NCI-H2107 treated with DMSO at 0.1 percent for 48 hours (cell line): ENCODE measurements at regions not wholly inside any gene's neighbourhood (a gene's known extent, or its start where the extent isn't known, plus 50 kb on each side); places are given as distances from the start of the nearest gene placed in this dataset.

Experiments
- DNase-seq: peaks from one replicate; lab custom pipeline; 2025; ENCODE audit not compliant: unreplicated experiment; lab: John Stamatoyannopoulos, UW

DNA sequence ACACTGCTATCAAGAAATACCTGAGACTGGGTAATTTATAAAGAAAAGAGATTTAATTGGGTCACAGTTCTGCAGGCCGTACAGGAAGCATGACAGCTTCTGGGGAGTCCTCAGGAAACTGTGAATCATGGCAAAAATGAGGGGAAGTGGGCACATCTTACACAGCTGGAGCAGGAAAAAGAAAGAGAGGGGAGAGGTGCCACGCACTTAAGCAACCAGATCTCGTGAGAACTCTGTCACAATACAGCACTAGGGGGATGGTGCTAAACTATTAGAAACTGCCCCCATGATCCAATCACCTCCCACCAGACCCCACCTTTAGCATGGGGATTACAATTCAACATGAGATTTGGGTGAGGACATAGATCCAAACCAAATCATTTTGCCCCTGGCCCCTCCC is 105.5 kb upstream of the CPLX2 start:
- DNase-seq: no peak

GRCh38 chr5:175766963-175767362 is 104.4 kb upstream of the CPLX2 start:
- DNase-seq: no peak

GRCh38 chr5:175772747-175773533 is 98.4 kb upstream of the CPLX2 start:
- no peak for DNase-seq

- no peak for DNase-seq
Observed at GRCh38 chr5:175773534-175774070, 97.8 kb upstream of the CPLX2 start.

- no peak for DNase-seq
Observed at GRCh38 chr5:175775416-175775815, 96.0 kb upstream of the CPLX2 start.

DNA sequence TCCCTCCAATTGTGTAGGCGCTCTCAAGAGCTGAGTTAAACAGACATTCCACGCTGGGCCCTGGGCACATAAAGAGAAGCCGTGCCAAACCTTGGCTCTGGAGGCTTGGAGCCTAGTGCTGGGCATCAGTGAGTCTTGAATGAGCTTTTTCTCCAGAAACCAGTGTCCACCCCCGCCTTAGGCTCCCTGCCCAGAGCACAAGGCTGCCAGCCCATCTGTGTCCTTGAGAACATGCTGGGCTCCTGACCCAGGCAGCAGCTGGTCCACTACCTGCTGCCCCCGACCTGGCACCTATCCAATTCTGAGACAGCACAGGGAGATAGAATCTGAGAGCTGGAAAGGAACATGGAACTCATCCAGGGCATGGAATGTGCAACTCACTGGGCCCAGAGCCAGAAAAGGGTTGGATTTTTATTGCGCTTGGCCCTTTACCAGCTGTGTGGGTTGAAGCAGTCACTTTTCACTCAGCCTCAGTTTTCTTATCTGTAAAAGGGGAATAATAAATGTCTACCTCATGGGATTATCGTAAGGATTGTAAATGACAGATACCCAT is 92.4 kb upstream of the CPLX2 start:
- DNase-seq: peak; percentile 3

DNA sequence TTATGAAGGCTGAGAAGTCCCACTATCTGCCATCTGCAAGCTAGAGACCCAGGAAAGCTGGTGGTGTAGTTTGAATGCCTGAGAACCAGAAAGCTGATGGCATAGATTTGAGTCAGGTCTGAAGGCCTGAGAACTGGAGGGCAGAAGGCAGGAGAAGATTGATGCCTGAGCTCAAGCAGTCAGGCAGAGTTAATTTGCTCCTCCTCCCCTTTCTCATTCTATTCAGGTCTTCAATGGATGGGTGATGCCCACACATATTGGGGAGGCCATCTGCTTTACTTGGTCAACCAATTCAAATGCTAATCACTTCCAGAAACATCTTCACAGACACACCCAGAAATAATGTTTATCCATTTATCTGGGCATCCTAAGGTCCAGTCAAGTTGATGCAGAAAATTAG is 87.6 kb upstream of the CPLX2 start:
- no peak for DNase-seq

GRCh38 chr5:175784230-175784629 is 87.1 kb upstream of the CPLX2 start:
- no peak for DNase-seq

DNA sequence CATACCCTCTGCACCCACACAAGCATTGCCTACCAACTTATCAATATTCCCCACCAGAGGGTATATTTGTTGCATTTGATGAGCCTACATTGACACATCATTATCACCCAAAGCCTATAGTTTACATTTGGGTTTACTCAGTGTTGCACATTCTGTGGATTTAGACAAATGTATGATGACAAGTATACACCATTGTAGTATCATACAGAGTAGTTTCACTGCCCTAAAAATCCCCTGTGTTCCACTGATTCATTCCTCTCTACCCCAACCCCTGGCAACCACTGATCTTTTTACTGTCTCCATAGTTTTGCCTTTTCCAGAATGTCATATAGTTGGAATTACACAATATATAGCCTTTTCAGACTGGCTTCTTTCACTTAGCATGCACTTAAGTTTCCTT is 85.7 kb upstream of the CPLX2 start:
- no peak for DNase-seq

DNA sequence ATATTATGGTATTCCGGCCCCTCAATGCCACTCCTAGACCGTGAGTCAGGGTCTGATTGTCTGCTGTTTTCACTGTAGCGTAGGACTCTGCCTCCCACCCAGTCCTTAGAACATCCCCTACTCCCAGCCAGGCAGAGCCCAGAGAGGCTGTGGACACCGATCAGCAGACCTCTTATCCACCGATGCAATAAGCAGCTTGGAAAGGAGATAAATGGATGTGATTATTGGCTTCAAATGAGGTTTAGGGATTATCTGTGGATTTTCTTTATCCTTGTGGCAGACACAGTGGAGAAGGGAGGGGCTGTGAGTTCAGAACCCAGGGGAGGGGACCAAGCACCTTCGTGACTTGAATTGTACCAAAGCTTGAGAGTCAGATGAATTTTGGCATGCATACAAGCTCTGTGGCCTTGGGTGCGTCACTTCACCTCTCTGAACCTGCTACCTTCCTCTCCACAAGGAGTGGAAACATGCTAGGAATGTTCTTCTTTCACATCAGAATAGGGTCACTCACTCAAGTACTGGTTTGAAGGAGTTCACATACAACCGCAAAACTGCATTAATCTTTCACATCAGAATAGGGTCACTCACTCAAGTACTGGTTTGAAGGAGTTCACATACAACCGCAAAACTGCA is 83.1 kb upstream of the CPLX2 start:
- no peak for DNase-seq

DNA sequence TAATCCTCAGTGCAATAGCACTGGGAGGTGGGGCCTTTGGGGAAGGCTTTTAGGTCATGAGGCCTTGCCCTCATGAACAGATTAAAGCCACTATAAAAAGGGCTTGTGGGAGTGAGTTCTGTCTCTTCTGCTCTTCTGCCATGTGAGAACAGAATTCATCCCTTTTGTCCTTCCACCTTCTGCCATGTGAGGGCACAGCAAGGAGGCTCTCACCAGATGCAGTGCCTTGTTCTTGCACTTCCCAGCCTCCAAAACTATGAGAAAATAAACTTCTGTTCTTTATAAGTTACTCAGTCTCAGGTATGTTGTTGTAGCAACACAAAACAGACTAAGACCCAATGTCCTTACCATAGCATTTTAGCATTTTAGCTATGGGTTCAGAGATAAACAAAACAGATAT is 81.7 kb upstream of the CPLX2 start:
- no peak for DNase-seq

DNA sequence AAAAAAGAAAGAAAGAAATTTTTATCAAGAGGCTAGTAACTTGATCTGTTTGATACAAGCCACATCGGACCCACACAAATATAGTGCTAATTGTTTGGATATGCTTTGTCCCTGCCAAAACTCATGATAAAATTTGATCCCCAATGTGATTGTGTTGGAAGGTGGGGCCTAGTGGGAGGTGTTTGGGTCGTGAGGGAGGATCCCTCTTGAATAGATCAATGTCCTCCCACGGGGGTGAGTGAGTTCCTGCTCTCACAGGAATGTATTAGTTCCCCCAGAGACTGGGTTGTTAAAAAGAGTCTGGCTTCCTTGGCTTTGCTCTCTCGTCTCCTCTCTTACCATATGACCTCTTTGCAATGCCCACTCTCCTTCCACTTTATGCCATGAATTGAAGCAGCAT is 80.6 kb upstream of the CPLX2 start:
- DNase-seq: no peak

- DNase-seq: no peak
Observed at GRCh38 chr5:175795959-175796358, 75.4 kb upstream of the CPLX2 start.

DNA sequence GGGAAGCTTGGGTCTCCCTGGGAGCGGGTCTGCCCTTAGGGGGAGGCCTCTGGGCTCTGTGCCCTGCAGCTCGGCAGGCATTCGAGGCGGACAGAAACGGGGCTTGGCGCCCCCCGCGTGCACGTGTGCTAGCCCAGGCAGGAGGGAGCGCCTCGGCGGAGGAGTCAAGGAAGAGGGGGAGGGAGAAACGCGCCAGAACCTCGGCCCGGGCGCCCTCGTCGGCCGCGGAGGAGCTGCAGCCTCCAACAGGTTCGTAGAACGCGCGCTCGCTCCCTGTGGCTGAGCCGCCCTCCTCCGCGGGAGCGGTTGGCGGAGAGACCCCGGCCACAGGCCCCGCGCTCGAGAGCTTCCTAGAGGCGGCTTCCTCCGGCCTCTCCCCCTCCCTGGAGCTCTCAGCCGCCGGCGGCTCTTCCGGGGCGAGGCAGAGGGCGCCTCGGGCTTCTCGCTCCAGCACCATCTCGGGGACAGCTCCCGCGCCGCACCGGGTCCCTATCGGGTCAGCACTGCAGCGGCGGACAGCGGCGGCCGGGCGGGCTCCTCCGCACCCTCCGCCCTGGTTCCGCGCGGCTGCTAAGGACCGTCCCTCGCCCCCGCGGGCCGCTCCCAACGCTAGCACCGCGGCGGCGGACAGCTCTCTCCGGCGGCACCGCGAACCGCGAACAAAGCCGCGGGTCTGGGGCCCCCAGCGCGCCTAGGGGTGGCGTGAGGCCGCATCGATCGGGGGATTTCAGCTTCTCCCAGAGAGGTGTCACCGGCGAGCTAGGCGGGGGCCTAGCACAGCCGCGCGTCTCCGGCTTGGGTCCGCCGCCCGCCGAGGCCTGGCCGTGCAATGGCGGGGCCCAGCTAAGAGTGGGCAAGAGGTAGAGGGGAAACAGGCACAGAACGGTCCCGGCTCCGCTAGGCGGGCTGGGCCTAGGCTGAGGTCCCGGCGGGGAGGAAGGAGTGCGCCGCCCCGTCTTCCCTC is 74.6 kb upstream of the CPLX2 start:
- DNase-seq: no peak

DNA sequence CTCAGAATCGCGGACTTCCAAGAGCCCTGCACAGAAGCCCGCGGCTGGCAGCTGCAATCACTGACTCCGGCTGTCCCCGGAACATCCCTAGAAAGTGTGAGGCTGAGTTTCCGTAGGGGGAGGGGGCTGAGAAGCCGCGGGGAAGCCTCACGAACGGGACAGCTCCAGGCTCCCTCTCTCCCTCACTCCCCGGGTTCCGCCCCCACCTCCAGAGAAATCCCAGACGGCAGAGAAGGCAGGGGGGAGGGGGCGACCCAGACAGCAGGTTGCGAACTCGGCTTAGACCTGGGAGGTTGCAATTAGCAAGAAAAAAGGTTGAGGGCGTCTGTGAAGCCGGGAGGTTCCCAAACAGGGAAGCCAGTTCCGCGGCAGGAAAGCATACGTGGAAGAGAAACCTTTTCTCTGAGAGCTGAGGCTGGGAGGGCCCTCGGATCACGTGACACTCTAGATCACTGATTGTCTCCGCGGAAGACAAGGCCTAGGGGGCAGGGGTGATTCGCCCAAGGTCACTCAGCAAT is 73.8 kb upstream of the CPLX2 start:
- peak; percentile 46 for DNase-seq

GRCh38 chr5:175798626-175799025 is 72.8 kb upstream of the CPLX2 start:
- no peak for DNase-seq

DNA sequence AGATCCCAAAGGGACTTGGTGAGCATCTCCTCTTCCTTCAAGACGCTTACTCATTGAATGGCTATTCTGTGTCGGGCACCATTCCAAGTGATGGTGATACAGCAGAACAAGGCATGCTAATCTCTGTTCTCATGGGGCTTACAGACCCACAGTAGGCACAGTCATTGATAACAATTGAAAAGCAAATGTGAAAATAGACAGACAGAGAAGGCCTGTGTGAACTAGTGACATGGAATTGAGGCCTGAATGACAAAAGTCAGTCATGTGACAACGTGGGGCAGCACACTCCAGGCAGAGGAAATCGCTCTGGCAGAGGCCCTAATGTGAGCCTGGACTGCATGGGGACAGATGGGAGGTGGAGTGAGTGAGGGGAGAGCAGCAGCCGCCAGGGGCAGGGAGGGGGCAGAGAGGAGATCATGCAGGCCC is 70.7 kb upstream of the CPLX2 start:
- DNase-seq: no peak

DNA sequence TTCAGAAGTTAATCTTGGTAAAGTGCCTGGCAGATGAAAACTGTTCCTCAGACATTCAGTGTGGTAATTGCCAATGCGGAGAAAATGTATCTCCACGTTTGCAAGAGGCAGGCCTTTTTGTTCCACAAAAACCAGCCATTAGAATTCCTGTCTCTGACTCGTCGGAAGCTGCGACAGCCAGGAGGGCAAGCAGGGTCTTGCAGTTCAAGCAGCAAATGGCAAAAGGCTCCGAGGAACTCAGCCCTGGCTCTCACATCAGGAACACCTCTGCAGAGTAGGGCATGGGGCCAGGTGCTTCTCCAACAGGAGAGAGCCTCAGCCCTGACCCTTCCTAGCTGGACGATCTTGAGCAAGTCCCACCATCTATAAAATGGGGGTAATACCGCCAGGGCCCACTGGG is 69.0 kb upstream of the CPLX2 start:
- DNase-seq: no peak

DNA sequence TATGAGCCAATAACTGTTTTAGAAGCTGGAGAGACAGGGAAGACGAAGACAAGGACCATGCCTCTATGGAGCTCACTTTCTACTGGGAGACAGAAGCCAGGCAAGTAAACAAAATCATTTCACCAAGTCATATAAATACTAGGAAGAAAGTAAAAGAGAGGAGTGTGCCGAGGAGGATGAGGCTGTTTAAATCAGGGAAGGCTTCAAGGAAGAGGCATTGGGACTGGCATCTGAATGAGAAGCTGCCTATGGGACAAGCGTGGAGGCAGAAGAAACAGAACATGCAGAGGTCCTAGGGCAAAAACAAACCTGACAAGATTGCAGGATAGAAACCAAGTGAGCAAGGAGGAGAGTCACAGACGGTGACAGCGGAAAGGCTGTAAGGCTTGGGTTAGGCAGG is 68.1 kb upstream of the CPLX2 start:
- DNase-seq: no peak

GRCh38 chr5:175803736-175804454 is 67.5 kb upstream of the CPLX2 start:
- no peak for DNase-seq
